H4 (cell line): ENCODE measurements at regions not wholly inside any gene's neighbourhood (a gene's known extent, or its start where the extent isn't known, plus 50 kb on each side); places are given as distances from the start of the nearest gene placed in this dataset.
"Not testable (repeated sequence)": the region's sequence is repeated elsewhere in the genome, so short reads cannot be mapped to it uniquely, and the experiment has no call there.

Experiments used
- DNase-seq: peaks from one replicate; pipeline ENCODE4 v3.0.0-alpha.2; 2015; ENCODE audit warnings: low spot score

- DNase-seq, result no peak
Measured at GRCh38 chr14:49114161-49114893, 471.9 kb downstream of the RPS29 start.

GRCh38 chr14:49106741-49107667 lies 479.2 kb downstream of the RPS29 start:
- no peak for DNase-seq

- no peak for DNase-seq
Measured at GRCh38 chr14:49105956-49106355, 480.2 kb downstream of the RPS29 start.

GRCh38 chr14:49105512-49105911 lies 480.7 kb downstream of the RPS29 start:
- DNase-seq, result no peak

- no peak for DNase-seq
Measured at GRCh38 chr14:49092345-49092744, 493.8 kb downstream of the RPS29 start.

- DNase-seq, result no peak
Measured at GRCh38 chr14:49089107-49089506, 497.1 kb downstream of the RPS29 start.

GRCh38 chr14:49073292-49073691 lies 512.9 kb downstream of the RPS29 start:
- not testable (repeated sequence) for DNase-seq

- no peak for DNase-seq
Measured at GRCh38 chr14:49058511-49058910, 527.7 kb downstream of the RPS29 start.

GRCh38 chr14:49057838-49058510 lies 528.2 kb downstream of the RPS29 start:
- no peak for DNase-seq

- DNase-seq, result no peak
Measured at GRCh38 chr14:49056021-49056420, 530.2 kb downstream of the RPS29 start.

- peak; percentile 6 for DNase-seq
Measured at GRCh38 chr14:49052521-49052920, 533.7 kb downstream of the RPS29 start.

GRCh38 chr14:49051328-49052060 lies 534.7 kb downstream of the RPS29 start:
- no peak for DNase-seq

GRCh38 chr14:49050822-49051221 lies 535.4 kb downstream of the RPS29 start:
- no peak for DNase-seq

GRCh38 chr14:49049711-49050110 lies 536.5 kb downstream of the RPS29 start:
- DNase-seq, result no peak

GRCh38 chr14:49044981-49045380 lies 541.2 kb downstream of the RPS29 start:
- DNase-seq, result no peak

GRCh38 chr14:49036984-49037516 lies 549.1 kb downstream of the RPS29 start:
- no peak for DNase-seq

- DNase-seq, result no peak
Measured at GRCh38 chr14:49036266-49036665, 549.9 kb downstream of the RPS29 start.

GRCh38 chr14:49033131-49033530 lies 553.0 kb downstream of the RPS29 start:
- DNase-seq, result peak; percentile 6

GRCh38 chr14:49031710-49032109 lies 554.5 kb downstream of the RPS29 start:
- not testable (repeated sequence) for DNase-seq

- DNase-seq, result no peak
Measured at GRCh38 chr14:49019467-49020115, 566.6 kb downstream of the RPS29 start.

GRCh38 chr14:49017447-49017846 lies 568.7 kb downstream of the RPS29 start:
- DNase-seq, result no peak
